Fibroblast of mammary gland (primary cell): ENCODE measurements at regions not wholly inside any gene's neighbourhood (a gene's known extent, or its start where the extent isn't known, plus 50 kb on each side); places are given as distances from the start of the nearest gene placed in this dataset.
"Not testable (repeated sequence)": the region's sequence is repeated elsewhere in the genome, so short reads cannot be mapped to it uniquely, and the experiment has no call there.

Experiments used
- DNase-seq: peaks from one replicate; pipeline ENCODE4 v3.0.0-alpha.2; 2010; ENCODE audit warnings: low read depth
- H3K4me3 ChIP-seq: 2 replicates; pipeline ENCODE4 v1.5.1; 2011; ENCODE audit warnings: low read depth, mild to moderate bottlenecking, low read length, moderate library complexity; ENCODE audit not compliant: control insufficient read depth
- TF ChIP-seq, protein P1 (sequence below): conservative IDR thresholded peaks from 2 replicates; pipeline ENCODE4 v1.5.1; 2011; ENCODE audit warnings: low read depth, low read length, inconsistent platforms; ENCODE audit not compliant: control insufficient read depth, insufficient read depth

DNA sequence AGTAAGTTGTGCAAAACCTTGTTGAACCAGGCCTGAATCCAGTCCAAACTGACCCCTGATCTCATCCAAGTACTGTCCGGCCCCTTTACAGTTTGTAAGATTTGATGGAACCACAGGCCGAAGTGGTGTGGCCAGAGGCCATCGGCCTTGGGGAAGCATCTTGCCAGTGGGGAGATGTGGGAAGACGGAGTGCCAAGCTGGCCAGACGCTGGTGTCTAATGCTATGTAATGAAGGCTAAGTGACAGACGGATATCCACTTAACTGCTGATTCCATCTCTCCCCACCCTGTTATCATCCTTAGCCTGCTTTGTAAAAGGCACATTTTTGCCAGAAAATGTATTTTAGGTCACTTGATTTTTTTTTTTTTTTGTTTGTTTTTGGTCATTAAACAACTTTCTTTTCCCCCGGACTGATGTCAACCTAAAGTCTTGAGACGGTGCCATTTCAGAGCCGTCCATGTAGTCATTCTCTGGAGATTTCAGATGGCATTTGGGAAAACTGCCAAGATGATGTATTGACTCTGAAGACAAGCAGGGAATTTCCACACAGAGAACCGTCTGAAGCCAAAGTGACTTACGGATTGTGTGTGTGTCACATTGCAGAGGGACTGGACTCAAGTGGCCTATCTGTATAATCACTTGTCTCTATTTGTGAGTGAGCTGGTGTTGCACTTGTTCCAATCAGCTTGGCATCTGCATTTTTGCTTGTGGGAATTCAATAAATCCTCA, 86.5 kb upstream of the MANSC4 start:
- TF ChIP-seq, protein P1, sequence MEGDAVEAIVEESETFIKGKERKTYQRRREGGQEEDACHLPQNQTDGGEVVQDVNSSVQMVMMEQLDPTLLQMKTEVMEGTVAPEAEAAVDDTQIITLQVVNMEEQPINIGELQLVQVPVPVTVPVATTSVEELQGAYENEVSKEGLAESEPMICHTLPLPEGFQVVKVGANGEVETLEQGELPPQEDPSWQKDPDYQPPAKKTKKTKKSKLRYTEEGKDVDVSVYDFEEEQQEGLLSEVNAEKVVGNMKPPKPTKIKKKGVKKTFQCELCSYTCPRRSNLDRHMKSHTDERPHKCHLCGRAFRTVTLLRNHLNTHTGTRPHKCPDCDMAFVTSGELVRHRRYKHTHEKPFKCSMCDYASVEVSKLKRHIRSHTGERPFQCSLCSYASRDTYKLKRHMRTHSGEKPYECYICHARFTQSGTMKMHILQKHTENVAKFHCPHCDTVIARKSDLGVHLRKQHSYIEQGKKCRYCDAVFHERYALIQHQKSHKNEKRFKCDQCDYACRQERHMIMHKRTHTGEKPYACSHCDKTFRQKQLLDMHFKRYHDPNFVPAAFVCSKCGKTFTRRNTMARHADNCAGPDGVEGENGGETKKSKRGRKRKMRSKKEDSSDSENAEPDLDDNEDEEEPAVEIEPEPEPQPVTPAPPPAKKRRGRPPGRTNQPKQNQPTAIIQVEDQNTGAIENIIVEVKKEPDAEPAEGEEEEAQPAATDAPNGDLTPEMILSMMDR: no peak
- DNase-seq: peak; percentile 47
- H3K4me3 ChIP-seq: no peak overlapping the region

DNA sequence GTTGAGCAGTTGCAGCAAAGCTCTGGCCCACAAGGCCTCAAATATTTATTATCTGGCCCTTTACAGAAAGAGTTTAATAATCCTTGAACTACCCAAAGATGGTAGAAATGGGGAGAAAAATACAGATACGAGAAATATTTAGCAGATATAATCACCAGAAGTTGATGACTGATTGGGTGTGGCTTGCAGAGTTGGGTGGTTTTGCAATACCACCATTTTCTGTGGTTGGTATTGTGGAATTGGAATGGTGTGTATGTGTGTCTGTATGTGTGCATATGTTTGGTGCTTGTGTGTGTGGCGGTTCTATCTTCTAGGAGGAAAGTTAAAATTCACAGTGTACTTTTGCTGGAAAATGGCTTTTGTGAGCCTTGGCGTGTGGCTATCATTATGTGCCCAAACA, 85.4 kb upstream of the MANSC4 start:
- TF ChIP-seq, protein P1: no peak
- H3K4me3 ChIP-seq: no peak overlapping the region
- peak; percentile 90 for DNase-seq

DNA sequence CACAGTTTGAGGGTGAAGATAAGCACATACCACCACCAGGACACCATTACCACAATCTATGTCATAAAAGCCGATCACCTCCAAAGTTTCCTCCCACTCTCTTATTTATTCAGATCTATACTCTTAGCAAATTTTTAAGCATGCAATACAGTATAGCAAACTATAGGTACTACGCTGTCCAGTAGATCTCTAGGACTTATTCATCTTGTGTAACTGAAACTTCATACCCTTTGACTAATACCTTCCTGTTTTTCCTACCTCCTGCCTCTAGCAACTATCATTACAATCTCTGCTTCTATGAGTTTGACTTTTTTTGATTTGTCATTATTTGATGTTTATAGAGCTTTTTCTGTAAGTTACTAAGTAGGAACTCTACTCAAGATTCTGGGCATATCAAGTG, 84.5 kb upstream of the MANSC4 start:
- TF ChIP-seq, protein P1: no peak

DNA sequence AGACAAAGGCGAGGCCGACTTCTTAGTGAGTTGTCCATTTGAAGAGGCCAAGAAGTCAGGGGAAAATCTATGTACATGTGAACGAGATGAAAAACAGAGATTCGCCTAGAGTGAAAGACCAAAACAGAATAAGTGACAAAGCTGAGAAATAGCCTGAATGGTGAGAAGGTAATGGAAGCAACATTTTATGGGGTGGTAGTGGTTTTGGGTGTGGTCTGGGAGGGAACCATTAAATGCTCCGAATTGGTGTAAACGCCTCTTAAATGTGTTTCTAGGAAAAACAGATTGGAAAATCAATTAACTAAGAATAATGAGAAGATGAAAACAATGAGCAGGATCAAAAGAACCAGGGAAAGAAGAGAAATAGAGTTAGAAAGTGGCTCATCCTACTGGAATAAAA, 83.8 kb upstream of the MANSC4 start:
- TF ChIP-seq, protein P1: no peak
- no peak for DNase-seq
- H3K4me3 ChIP-seq: no peak overlapping the region

More for the DNA sequence above, 84.5 kb upstream of the MANSC4 start:
- DNase-seq: no peak
- no peak overlapping the region for H3K4me3 ChIP-seq

DNA sequence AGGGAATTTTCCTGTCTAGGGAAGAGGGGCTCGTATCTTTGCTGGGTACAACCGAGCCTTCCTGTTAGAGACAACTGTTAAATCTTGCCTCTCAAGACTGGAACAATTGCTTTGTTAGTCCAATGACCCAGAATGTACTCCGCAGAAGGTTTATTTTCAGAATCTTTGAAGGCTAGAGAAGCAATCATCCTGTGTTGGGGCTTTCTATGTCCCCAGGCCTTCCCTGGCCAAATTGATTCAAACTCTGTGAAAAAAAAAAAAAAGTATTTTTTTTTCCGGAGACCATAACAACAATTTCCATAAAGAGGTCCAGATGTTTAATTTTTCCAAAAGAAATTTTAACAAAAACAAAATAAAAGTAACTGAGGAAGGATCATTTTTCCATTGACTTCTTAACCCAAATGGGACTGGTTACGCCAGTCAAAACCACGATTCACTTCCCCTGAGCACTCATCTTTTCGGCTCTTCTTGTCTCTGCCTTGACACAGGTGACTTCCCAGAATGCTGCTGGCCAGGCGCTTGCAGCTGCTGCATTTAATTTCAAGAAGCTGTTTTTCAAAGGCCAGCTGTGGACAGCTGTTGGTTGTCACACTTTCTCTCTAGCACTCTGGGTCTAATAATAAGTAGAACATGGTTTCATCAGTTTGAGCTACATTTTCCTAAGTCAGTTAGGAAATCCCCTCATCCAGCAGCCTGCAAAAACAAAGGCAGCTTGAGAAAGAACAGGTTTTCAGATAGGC, 81.6 kb upstream of the MANSC4 start:
- H3K4me3 ChIP-seq: no peak overlapping the region
- TF ChIP-seq, protein P1: no peak
- no peak for DNase-seq

DNA sequence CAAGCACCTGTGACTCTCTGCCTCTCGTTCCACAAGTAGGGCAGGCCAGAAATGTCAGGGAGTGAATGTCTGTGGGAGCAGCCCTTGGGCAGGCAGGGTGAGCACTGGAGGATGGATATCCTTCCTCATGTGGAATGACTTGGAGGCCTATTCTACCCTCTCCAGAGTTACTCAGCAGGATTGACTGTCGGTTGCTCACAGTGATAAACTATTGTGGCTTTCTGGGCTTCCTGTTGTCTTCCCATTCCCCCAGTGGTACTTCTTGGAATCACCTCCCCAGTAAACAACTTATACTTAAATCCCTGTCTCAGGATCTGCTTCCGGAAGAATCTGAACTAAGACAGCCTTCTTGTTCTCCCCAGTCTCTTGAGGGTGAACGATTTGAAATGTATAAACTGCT, 79.6 kb upstream of the MANSC4 start:
- no peak for DNase-seq

DNA sequence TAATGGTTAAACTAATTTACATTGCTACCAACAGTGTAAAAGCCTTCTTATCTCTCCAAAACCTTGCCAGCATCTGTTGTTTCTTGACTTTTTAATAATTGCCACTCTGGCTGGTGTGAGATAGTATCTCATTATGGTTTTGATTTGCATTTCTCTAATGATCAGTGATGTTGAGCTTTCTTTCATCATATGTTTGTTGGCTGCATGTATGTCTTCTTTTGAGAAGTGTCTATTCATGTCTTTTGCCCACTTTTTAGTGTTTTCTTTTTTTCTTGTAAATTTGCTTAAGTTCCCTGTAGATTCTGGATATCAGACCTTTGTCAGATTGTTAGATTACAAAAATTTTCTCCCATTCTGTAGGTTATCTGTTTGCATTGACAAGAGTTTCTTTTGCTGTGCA, 77.0 kb upstream of the MANSC4 start:
- DNase-seq, H3K4me3 ChIP-seq: not testable (repeated sequence)

More for the DNA sequence above, 79.6 kb upstream of the MANSC4 start:
- TF ChIP-seq, protein P1: no peak
- no peak overlapping the region for H3K4me3 ChIP-seq
